ENCODE measurements at regions not wholly inside any gene's neighbourhood (a gene's known extent, or its start where the extent isn't known, plus 50 kb on each side); places are given as distances from the start of the nearest gene placed in this dataset.

GRCh38 chr7:156220078-156220605, 407.9 kb upstream of the SHH start:
- no peak for TF ChIP-seq CTCF (IDR thresholded peaks at IDR 0.05; ENCODE audit: control insufficient read depth, extremely low read depth, insufficient read depth)
- no peak for DNase-seq (ENCODE audit: low read depth)
- H3K4me3 ChIP-seq (ENCODE audit: low read depth, low read length) = no peak overlapping the region

GRCh38 chr7:156219307-156220077, 407.2 kb upstream of the SHH start:
- no peak for TF ChIP-seq CTCF (IDR thresholded peaks at IDR 0.05; ENCODE audit: control insufficient read depth, extremely low read depth, insufficient read depth)
- H3K4me3 ChIP-seq (ENCODE audit: low read depth, low read length) = no peak overlapping the region
- no peak for DNase-seq (ENCODE audit: low read depth)

GRCh38 chr7:156218544-156219306, 406.5 kb upstream of the SHH start:
- no peak overlapping the region for H3K4me3 ChIP-seq (ENCODE audit: low read depth, low read length)
- no peak for TF ChIP-seq CTCF (IDR thresholded peaks at IDR 0.05; ENCODE audit: control insufficient read depth, extremely low read depth, insufficient read depth)
- no peak for DNase-seq (ENCODE audit: low read depth)

- no peak overlapping the region for H3K4me3 ChIP-seq (ENCODE audit: low read depth, low read length)
- TF ChIP-seq CTCF (IDR thresholded peaks at IDR 0.05; ENCODE audit: control insufficient read depth, extremely low read depth, insufficient read depth) = no peak
- no peak for DNase-seq (ENCODE audit: low read depth)
These were observed 405.5 kb upstream of the SHH start for GRCh38 chr7:156217803-156218202.

GRCh38 chr7:156209087-156209486, 396.8 kb upstream of the SHH start:
- peak; percentile 68 for DNase-seq (ENCODE audit: low read depth)
- TF ChIP-seq CTCF (IDR thresholded peaks at IDR 0.05; ENCODE audit: control insufficient read depth, extremely low read depth, insufficient read depth) = no peak
- H3K4me3 ChIP-seq (ENCODE audit: low read depth, low read length) = no peak overlapping the region

- TF ChIP-seq CTCF (IDR thresholded peaks at IDR 0.05; ENCODE audit: control insufficient read depth, extremely low read depth, insufficient read depth) = no peak
- no peak overlapping the region for H3K4me3 ChIP-seq (ENCODE audit: low read depth, low read length)
- no peak for DNase-seq (ENCODE audit: low read depth)
These were observed 395.0 kb upstream of the SHH start for GRCh38 chr7:156207306-156207705.

All from LNCaP clone FGC (cell line).